Calu3 (cell line): ENCODE measurements at regions not wholly inside any gene's neighbourhood (a gene's known extent, or its start where the extent isn't known, plus 50 kb on each side); places are given as distances from the start of the nearest gene placed in this dataset.
A peak's percentile ranks its signal among the peaks of the same experiment; 100 is the strongest.
"Not testable (repeated sequence)": the region's sequence is repeated elsewhere in the genome, so short reads cannot be mapped to it uniquely, and the experiment has no call there.

ENCODE experiments used
- BruUV-seq: library from RNA; stranded (reverse); fragments of 400-500 nt; replicated peaks from 2 replicates; lab custom pipeline; 2021; lab: Mats Ljungman, UMichigan
- CTCF ChIA-PET: fragments of 300-600 bp; sonication (Branson Sonifier 250); formaldehyde crosslinking; loops from one replicate; lab custom pipeline; 2022; ENCODE audit warnings: antibody characterized with exemption; lab: Charles Lee
- DNase-seq: peaks from one replicate; pipeline ENCODE4 v3.0.0; 2022
- H3K27ac Mint-ChIP-seq: one replicate; pipeline ENCODE4 v1.8.0; 2022; ENCODE audit warnings: mixed read lengths; ENCODE audit not compliant: unreplicated experiment
- H3K27me3 Mint-ChIP-seq: one replicate; pipeline ENCODE4 v1.8.0; 2022; ENCODE audit warnings: mixed read lengths; ENCODE audit not compliant: unreplicated experiment
- H3K36me3 Mint-ChIP-seq: one replicate; pipeline ENCODE4 v1.8.0; 2022; ENCODE audit warnings: mild to moderate bottlenecking, moderate library complexity, mixed read lengths; ENCODE audit not compliant: insufficient read depth, unreplicated experiment
- H3K4me1 Mint-ChIP-seq: one replicate; pipeline ENCODE4 v1.8.0; 2022; ENCODE audit warnings: mild to moderate bottlenecking, low read depth, mixed read lengths; ENCODE audit not compliant: unreplicated experiment
- H3K4me3 Mint-ChIP-seq: one replicate; pipeline ENCODE4 v1.8.0; 2022; ENCODE audit warnings: mild to moderate bottlenecking, low read depth, moderate library complexity, mixed read lengths; ENCODE audit not compliant: unreplicated experiment
- H3K9me3 Mint-ChIP-seq: one replicate; pipeline ENCODE4 v1.8.0; 2022; ENCODE audit warnings: low read depth, mixed read lengths; ENCODE audit not compliant: unreplicated experiment
- CTCF ChIP-seq: fragments of 200-600 bp; IDR thresholded peaks from one replicate; pipeline ENCODE4 v1.8.0; 2022; ENCODE audit warnings: antibody characterized with exemption; ENCODE audit not compliant: unreplicated experiment
- intact Hi-C: fragments of 100-400 bp; cut with micrococcal nuclease; formaldehyde crosslinking; loops from one replicate; pipeline ENCODE4 v1.10.0; 2022; ENCODE audit not compliant: unreplicated experiment

- H3K4me3 Mint-ChIP-seq: no peak overlapping the region
- H3K4me1 Mint-ChIP-seq: peaks cover 39% of the 10 kb centered on the region
- DNase-seq: no peak
Measured at GRCh38 chr7:16089191-16089590, 332.1 kb downstream of the CRPPA start.

GRCh38 chr7:16086743-16087142, 334.6 kb downstream of the CRPPA start:
- Mint-ChIP-seq H3K9me3 (no peaks in the 10 kb centered on the region), H3K27ac (peak overlapping the region; percentile 67), H3K4me1 (peaks cover 50% of the 10 kb centered on the region), H3K27me3 (no peaks in the 10 kb centered on the region), H3K36me3 (peaks cover 8% of the 10 kb centered on the region), H3K4me3 (no peak overlapping the region)
- peak; percentile 17 for DNase-seq
- BruUV-seq: no TSS peak
- TF ChIP-seq CTCF: no peak
- intact Hi-C loops: no loop called here
- CTCF ChIA-PET: interaction anchor here (1.4 kb wide), 1 partner anchor 11 kb away, joined by 5 read pairs; no protein-coding TSS in a partner anchor

More at GRCh38 chr7:16089191-16089590, 332.1 kb downstream of the CRPPA start:
- H3K36me3 Mint-ChIP-seq: peaks cover 2% of the 10 kb centered on the region
- H3K9me3 Mint-ChIP-seq: no peaks in the 10 kb centered on the region
- no TSS peak for BruUV-seq
- no peaks in the 10 kb centered on the region for H3K27me3 Mint-ChIP-seq
- CTCF ChIA-PET: no interaction called here
- TF ChIP-seq CTCF: no peak
- intact Hi-C loops: no loop called here
- H3K27ac Mint-ChIP-seq: no peak overlapping the region

- H3K36me3 Mint-ChIP-seq, DNase-seq, H3K9me3 Mint-ChIP-seq, intact Hi-C loops, H3K27me3 Mint-ChIP-seq, BruUV-seq: not testable (repeated sequence)
- peaks cover 46% of the 10 kb centered on the region for H3K4me1 Mint-ChIP-seq
- H3K27ac Mint-ChIP-seq: peak overlapping the region; percentile 90
- peak overlapping the region; percentile 21 for H3K4me3 Mint-ChIP-seq
- CTCF ChIA-PET: interaction anchor here (2.0 kb wide), 1 partner anchor 13 kb away, joined by 7 read pairs; no protein-coding TSS in a partner anchor
Measured at GRCh38 chr7:16085780-16086179, 335.6 kb downstream of the CRPPA start.

- Mint-ChIP-seq H3K27me3 (no peaks in the 10 kb centered on the region), H3K27ac (peak overlapping the region; percentile 90), H3K4me3 (peak overlapping the region; percentile 21), H3K9me3 (peaks cover 4% of the 10 kb centered on the region), H3K4me1 (peaks cover 49% of the 10 kb centered on the region), H3K36me3 (peaks cover 8% of the 10 kb centered on the region)
- BruUV-seq: no TSS peak
- TF ChIP-seq CTCF: no peak
- CTCF ChIA-PET: interaction anchor here (1.1 to 2.0 kb wide), 4 partner anchors 8 to 480 kb away, joined by 3 to 7 read pairs (median 6); no protein-coding TSS in a partner anchor
- intact Hi-C loops: no loop called here
- DNase-seq: no peak
Measured at GRCh38 chr7:16084875-16085274, 336.5 kb downstream of the CRPPA start.

- Mint-ChIP-seq H3K4me3 (peak overlapping the region; percentile 21), H3K36me3 (peaks cover 8% of the 10 kb centered on the region), H3K27me3 (no peaks in the 10 kb centered on the region), H3K4me1 (peaks cover 54% of the 10 kb centered on the region), H3K27ac (peak overlapping the region; percentile 90), H3K9me3 (peaks cover 7% of the 10 kb centered on the region)
- CTCF ChIA-PET: interaction anchor here (1.1 to 2.0 kb wide), 5 partner anchors 9 to 481 kb away, joined by 3 to 7 read pairs (median 6); no protein-coding TSS in a partner anchor
- intact Hi-C loops: no loop called here
- DNase-seq: peak; percentile 14
- no TSS peak for BruUV-seq
- no peak for TF ChIP-seq CTCF
Measured at GRCh38 chr7:16084370-16084769, 337.0 kb downstream of the CRPPA start.
